Ascending aorta (tissue), 2 donors: ENCODE measurements at regions not wholly inside any gene's neighbourhood (a gene's known extent, or its start where the extent isn't known, plus 50 kb on each side); places are given as distances from the start of the nearest gene placed in this dataset.

Source experiments
- DNase-seq, 2 donors: peaks; one replicate each; pipeline ENCODE4 v3.0.0-alpha.2; 2019; ENCODE audit warnings: low spot score in 2 of 2
- H3K27ac ChIP-seq, 2 donors: fragments of 200-600 bp; sonication (generic); one replicate each; pipeline ENCODE4 v1.5.1; 2016 to 2017; ENCODE audit warnings: mild to moderate bottlenecking in 1 of 2
- H3K27me3 ChIP-seq: fragments of 200-600 bp; sonication (generic); one replicate; pipeline ENCODE4 v1.5.1; 2017
- H3K36me3 ChIP-seq, 2 donors: fragments of 200-600 bp; sonication (generic); one replicate each; pipeline ENCODE4 v1.5.1; 2016
- H3K4me1 ChIP-seq, 2 donors: fragments of 200-600 bp; sonication (generic); one replicate each; pipeline ENCODE4 v1.5.1; 2016 to 2017; ENCODE audit warnings: mild to moderate bottlenecking in 1 of 2
- H3K4me3 ChIP-seq, 2 donors: fragments of 200-600 bp; sonication (generic); one replicate each; pipeline ENCODE4 v1.5.1; 2016 to 2017; ENCODE audit warnings: mild to moderate bottlenecking in 1 of 2
- H3K9me3 ChIP-seq, 2 donors: fragments of 200-600 bp; sonication (generic); one replicate each; pipeline ENCODE4 v1.5.1; 2016
- intact Hi-C: fragments of 100-400 bp; cut with DNase I; formaldehyde crosslinking; loops from one replicate; pipeline ENCODE4 v1.15.1; 2023
- TF ChIP-seq, protein P1 (sequence below), 3 experiments: fragments of 200-600 bp in 2 of 3; fragments of 450-650 bp in 1 of 3; sonication (generic) in 2 of 3; IDR thresholded peaks; one replicate each; pipeline ENCODE4 v1.5.1; 2016 to 2019; ENCODE audit warnings: antibody characterized with exemption in 3 of 3, mild to moderate bottlenecking in 1 of 3, moderate library complexity in 1 of 3

DNA sequence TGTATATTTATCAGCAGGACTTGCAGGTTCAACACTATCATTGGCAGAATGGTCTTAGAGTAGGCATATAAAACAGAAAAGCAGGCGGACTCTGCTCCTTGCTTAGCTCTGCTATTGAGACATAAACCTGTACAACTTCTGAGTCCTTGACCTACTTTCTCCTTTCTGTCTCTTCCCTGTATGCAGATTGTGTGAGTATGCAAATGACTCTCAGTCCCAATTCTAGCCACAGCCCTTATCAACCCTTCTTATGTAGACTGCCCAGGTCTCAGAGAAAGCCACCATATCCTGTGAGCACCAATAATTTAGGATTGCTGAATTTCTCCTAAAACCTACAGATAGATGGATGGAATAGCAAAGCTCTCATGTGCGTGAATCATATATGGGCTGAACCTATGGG lies 367.6 kb upstream of the DDI1 start:
- Histone ChIP-seq H3K9me3 (no peaks in the 10 kb centered on the region), H3K4me1 (no peaks in the 10 kb centered on the region), H3K4me3 (no peak overlapping the region), H3K36me3 (no peaks in the 10 kb centered on the region), H3K27me3 (no peaks in the 10 kb centered on the region), H3K27ac (no peak overlapping the region)
- TF ChIP-seq, protein P1, sequence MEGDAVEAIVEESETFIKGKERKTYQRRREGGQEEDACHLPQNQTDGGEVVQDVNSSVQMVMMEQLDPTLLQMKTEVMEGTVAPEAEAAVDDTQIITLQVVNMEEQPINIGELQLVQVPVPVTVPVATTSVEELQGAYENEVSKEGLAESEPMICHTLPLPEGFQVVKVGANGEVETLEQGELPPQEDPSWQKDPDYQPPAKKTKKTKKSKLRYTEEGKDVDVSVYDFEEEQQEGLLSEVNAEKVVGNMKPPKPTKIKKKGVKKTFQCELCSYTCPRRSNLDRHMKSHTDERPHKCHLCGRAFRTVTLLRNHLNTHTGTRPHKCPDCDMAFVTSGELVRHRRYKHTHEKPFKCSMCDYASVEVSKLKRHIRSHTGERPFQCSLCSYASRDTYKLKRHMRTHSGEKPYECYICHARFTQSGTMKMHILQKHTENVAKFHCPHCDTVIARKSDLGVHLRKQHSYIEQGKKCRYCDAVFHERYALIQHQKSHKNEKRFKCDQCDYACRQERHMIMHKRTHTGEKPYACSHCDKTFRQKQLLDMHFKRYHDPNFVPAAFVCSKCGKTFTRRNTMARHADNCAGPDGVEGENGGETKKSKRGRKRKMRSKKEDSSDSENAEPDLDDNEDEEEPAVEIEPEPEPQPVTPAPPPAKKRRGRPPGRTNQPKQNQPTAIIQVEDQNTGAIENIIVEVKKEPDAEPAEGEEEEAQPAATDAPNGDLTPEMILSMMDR (IDR thresholded peaks at IDR 0.05) = no peak
- intact Hi-C loops = no loop called here
- DNase-seq = no peak

GRCh38 chr11:103671143-103671651 lies 365.2 kb upstream of the DDI1 start:
- H3K27me3 ChIP-seq = no peaks in the 10 kb centered on the region
- no peak for DNase-seq

DNA sequence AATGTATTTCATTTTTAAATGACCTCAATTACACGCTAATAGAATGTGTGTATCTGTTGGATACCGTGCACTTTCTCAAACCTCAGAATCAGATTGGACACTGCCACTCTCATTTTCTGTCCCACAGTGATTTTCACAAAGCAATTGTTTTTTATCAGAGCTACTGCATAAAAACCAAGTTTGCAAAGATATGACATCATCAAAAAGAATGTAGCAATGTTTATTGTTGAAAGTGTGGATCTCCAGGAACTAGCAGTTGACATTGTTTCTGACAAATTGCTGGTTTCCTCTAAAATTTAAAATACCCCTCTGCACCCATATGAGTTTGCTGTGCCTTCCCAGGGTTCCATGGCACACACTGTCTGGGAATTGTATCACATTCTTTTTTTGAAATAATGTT lies 362.7 kb upstream of the DDI1 start:
- no peak for DNase-seq
- TF ChIP-seq, protein P1 (IDR thresholded peaks at IDR 0.05) = no peak
- Histone ChIP-seq H3K4me3 (no peak overlapping the region), H3K9me3 (no peaks in the 10 kb centered on the region), H3K4me1 (no peaks in the 10 kb centered on the region), H3K27me3 (no peaks in the 10 kb centered on the region), H3K36me3 (no peaks in the 10 kb centered on the region), H3K27ac (no peak overlapping the region)
- intact Hi-C loops = no loop called here

More at GRCh38 chr11:103671143-103671651, 365.2 kb upstream of the DDI1 start:
- no peaks in the 10 kb centered on the region for H3K4me1 ChIP-seq
- H3K9me3 ChIP-seq = no peaks in the 10 kb centered on the region
- TF ChIP-seq, protein P1 (IDR thresholded peaks at IDR 0.05) = no peak
- H3K36me3 ChIP-seq = no peaks in the 10 kb centered on the region
- no peak overlapping the region for H3K4me3 ChIP-seq
- intact Hi-C loops = no loop called here
- no peak overlapping the region for H3K27ac ChIP-seq

- intact Hi-C loops = no loop called here
- H3K4me1 ChIP-seq = no peaks in the 10 kb centered on the region
- no peaks in the 10 kb centered on the region for H3K27me3 ChIP-seq
- no peak for DNase-seq
- TF ChIP-seq, protein P1 (IDR thresholded peaks at IDR 0.05) = no peak
- no peaks in the 10 kb centered on the region for H3K9me3 ChIP-seq
- H3K4me3 ChIP-seq = no peak overlapping the region
- no peak overlapping the region for H3K27ac ChIP-seq
- no peaks in the 10 kb centered on the region for H3K36me3 ChIP-seq
These were observed 360.0 kb upstream of the DDI1 start for GRCh38 chr11:103676413-103676812.

GRCh38 chr11:103680826-103681225 lies 355.6 kb upstream of the DDI1 start:
- intact Hi-C loops = loop anchor here (5.0 to 10.0 kb wide), 4 partner anchors 91 to 481 kb away; partner anchors contain the start of gene PDGFD

More at GRCh38 chr11:103680826-103681225, 355.6 kb upstream of the DDI1 start:
- Histone ChIP-seq H3K4me3 (no peak overlapping the region), H3K27me3 (no peaks in the 10 kb centered on the region), H3K36me3 (no peaks in the 10 kb centered on the region), H3K4me1 (peaks cover 0 to 2% of the 10 kb centered on the region in 2 donors), H3K27ac (no peak overlapping the region), H3K9me3 (no peaks in the 10 kb centered on the region)
- TF ChIP-seq, protein P1 (IDR thresholded peaks at IDR 0.05) = no peak
- no peak for DNase-seq
